ENCODE measurements at regions not wholly inside any gene's neighbourhood (a gene's known extent, or its start where the extent isn't known, plus 50 kb on each side); places are given as distances from the start of the nearest gene placed in this dataset.

- DNase-seq (ENCODE audit: low read depth, low spot score): no peak
- TF ChIP-seq YY1 (IDR thresholded peaks at IDR 0.05; ENCODE audit: insufficient read depth, insufficient read length) (no peak), ZNF274 (IDR thresholded peaks at IDR 0.05; ENCODE audit: low read depth, low read length) (no peak), SUZ12 (IDR thresholded peaks at IDR 0.05; ENCODE audit: extremely low read depth, insufficient read depth, insufficient read length) (no peak)
- H3K27me3 ChIP-seq (ENCODE audit: insufficient read depth, insufficient read length): no peaks in the 10 kb centered on the region
- H3K9me3 ChIP-seq (ENCODE audit: insufficient read depth, low read length): no peaks in the 10 kb centered on the region
- no peaks in the 10 kb centered on the region for H3K4me1 ChIP-seq (ENCODE audit: insufficient read depth, insufficient read length)
- no peaks in the 10 kb centered on the region for H3K36me3 ChIP-seq (ENCODE audit: insufficient read depth, insufficient read length, low read length)
- H3K9ac ChIP-seq (ENCODE audit: insufficient read length, low read depth): no peak overlapping the region
- H3K4me3 ChIP-seq (ENCODE audit: insufficient read length, low read depth): no peak overlapping the region
Observed at GRCh38 chr4:171644430-171645057, 168.7 kb upstream of the GALNTL6 start.

- no peak for DNase-seq (ENCODE audit: low read depth, low spot score)
- H3K4me1 ChIP-seq (ENCODE audit: insufficient read depth, insufficient read length): no peaks in the 10 kb centered on the region
- no peak overlapping the region for H3K4me3 ChIP-seq (ENCODE audit: insufficient read length, low read depth)
- H3K9ac ChIP-seq (ENCODE audit: insufficient read length, low read depth): no peak overlapping the region
- H3K36me3 ChIP-seq (ENCODE audit: insufficient read depth, insufficient read length, low read length): no peaks in the 10 kb centered on the region
- no peaks in the 10 kb centered on the region for H3K9me3 ChIP-seq (ENCODE audit: insufficient read depth, low read length)
- TF ChIP-seq ZNF274 (IDR thresholded peaks at IDR 0.05; ENCODE audit: low read depth, low read length) (no peak), SUZ12 (IDR thresholded peaks at IDR 0.05; ENCODE audit: extremely low read depth, insufficient read depth, insufficient read length) (no peak), YY1 (IDR thresholded peaks at IDR 0.05; ENCODE audit: insufficient read depth, insufficient read length) (no peak)
- no peaks in the 10 kb centered on the region for H3K27me3 ChIP-seq (ENCODE audit: insufficient read depth, insufficient read length)
Observed at GRCh38 chr4:171639540-171639939, 173.7 kb upstream of the GALNTL6 start.

GRCh38 chr4:171636606-171637005 is 176.6 kb upstream of the GALNTL6 start:
- no peak overlapping the region for H3K4me3 ChIP-seq (ENCODE audit: insufficient read length, low read depth)
- no peak for DNase-seq (ENCODE audit: low read depth, low spot score)

GRCh38 chr4:171629737-171630136 is 183.5 kb upstream of the GALNTL6 start:
- H3K36me3 ChIP-seq (ENCODE audit: insufficient read depth, insufficient read length, low read length): no peaks in the 10 kb centered on the region
- H3K4me1 ChIP-seq (ENCODE audit: insufficient read depth, insufficient read length): no peaks in the 10 kb centered on the region
- TF ChIP-seq ZNF274 (IDR thresholded peaks at IDR 0.05; ENCODE audit: low read depth, low read length) (no peak), SUZ12 (IDR thresholded peaks at IDR 0.05; ENCODE audit: extremely low read depth, insufficient read depth, insufficient read length) (no peak), YY1 (IDR thresholded peaks at IDR 0.05; ENCODE audit: insufficient read depth, insufficient read length) (no peak)
- H3K9me3 ChIP-seq (ENCODE audit: insufficient read depth, low read length): no peaks in the 10 kb centered on the region
- no peak for DNase-seq (ENCODE audit: low read depth, low spot score)
- H3K9ac ChIP-seq (ENCODE audit: insufficient read length, low read depth): no peak overlapping the region
- H3K27me3 ChIP-seq (ENCODE audit: insufficient read depth, insufficient read length): no peaks in the 10 kb centered on the region
- H3K4me3 ChIP-seq (ENCODE audit: insufficient read length, low read depth): no peak overlapping the region

More at GRCh38 chr4:171636606-171637005, 176.6 kb upstream of the GALNTL6 start:
- no peaks in the 10 kb centered on the region for H3K9me3 ChIP-seq (ENCODE audit: insufficient read depth, low read length)
- no peak overlapping the region for H3K9ac ChIP-seq (ENCODE audit: insufficient read length, low read depth)
- TF ChIP-seq ZNF274 (IDR thresholded peaks at IDR 0.05; ENCODE audit: low read depth, low read length) (no peak), SUZ12 (IDR thresholded peaks at IDR 0.05; ENCODE audit: extremely low read depth, insufficient read depth, insufficient read length) (no peak), YY1 (IDR thresholded peaks at IDR 0.05; ENCODE audit: insufficient read depth, insufficient read length) (no peak)
- H3K4me1 ChIP-seq (ENCODE audit: insufficient read depth, insufficient read length): no peaks in the 10 kb centered on the region
- no peaks in the 10 kb centered on the region for H3K36me3 ChIP-seq (ENCODE audit: insufficient read depth, insufficient read length, low read length)
- H3K27me3 ChIP-seq (ENCODE audit: insufficient read depth, insufficient read length): no peaks in the 10 kb centered on the region

GRCh38 chr4:171629182-171629581 is 184.0 kb upstream of the GALNTL6 start:
- Histone ChIP-seq H3K27me3 (ENCODE audit: insufficient read depth, insufficient read length) (no peaks in the 10 kb centered on the region), H3K9ac (ENCODE audit: insufficient read length, low read depth) (no peak overlapping the region), H3K4me1 (ENCODE audit: insufficient read depth, insufficient read length) (no peaks in the 10 kb centered on the region), H3K9me3 (ENCODE audit: insufficient read depth, low read length) (no peaks in the 10 kb centered on the region), H3K4me3 (ENCODE audit: insufficient read length, low read depth) (no peak overlapping the region), H3K36me3 (ENCODE audit: insufficient read depth, insufficient read length, low read length) (no peaks in the 10 kb centered on the region)
- no peak for DNase-seq (ENCODE audit: low read depth, low spot score)
- TF ChIP-seq YY1 (IDR thresholded peaks at IDR 0.05; ENCODE audit: insufficient read depth, insufficient read length): no peak
- TF ChIP-seq ZNF274 (IDR thresholded peaks at IDR 0.05; ENCODE audit: low read depth, low read length): no peak
- no peak for TF ChIP-seq SUZ12 (IDR thresholded peaks at IDR 0.05; ENCODE audit: extremely low read depth, insufficient read depth, insufficient read length)

GRCh38 chr4:171626554-171626953 is 186.7 kb upstream of the GALNTL6 start:
- TF ChIP-seq YY1 (IDR thresholded peaks at IDR 0.05; ENCODE audit: insufficient read depth, insufficient read length) (no peak), SUZ12 (IDR thresholded peaks at IDR 0.05; ENCODE audit: extremely low read depth, insufficient read depth, insufficient read length) (no peak), ZNF274 (IDR thresholded peaks at IDR 0.05; ENCODE audit: low read depth, low read length) (no peak)
- H3K27me3 ChIP-seq (ENCODE audit: insufficient read depth, insufficient read length): no peaks in the 10 kb centered on the region
- H3K36me3 ChIP-seq (ENCODE audit: insufficient read depth, insufficient read length, low read length): no peaks in the 10 kb centered on the region
- H3K4me1 ChIP-seq (ENCODE audit: insufficient read depth, insufficient read length): no peaks in the 10 kb centered on the region
- no peak overlapping the region for H3K4me3 ChIP-seq (ENCODE audit: insufficient read length, low read depth)
- no peak overlapping the region for H3K9ac ChIP-seq (ENCODE audit: insufficient read length, low read depth)
- DNase-seq (ENCODE audit: low read depth, low spot score): no peak
- no peaks in the 10 kb centered on the region for H3K9me3 ChIP-seq (ENCODE audit: insufficient read depth, low read length)

GRCh38 chr4:171622729-171623128 is 190.5 kb upstream of the GALNTL6 start:
- Histone ChIP-seq H3K4me1 (ENCODE audit: insufficient read depth, insufficient read length) (no peaks in the 10 kb centered on the region), H3K27me3 (ENCODE audit: insufficient read depth, insufficient read length) (no peaks in the 10 kb centered on the region), H3K9me3 (ENCODE audit: insufficient read depth, low read length) (no peaks in the 10 kb centered on the region), H3K36me3 (ENCODE audit: insufficient read depth, insufficient read length, low read length) (no peaks in the 10 kb centered on the region), H3K9ac (ENCODE audit: insufficient read length, low read depth) (no peak overlapping the region), H3K4me3 (ENCODE audit: insufficient read length, low read depth) (no peak overlapping the region)
- DNase-seq (ENCODE audit: low read depth, low spot score): no peak
- TF ChIP-seq ZNF274 (IDR thresholded peaks at IDR 0.05; ENCODE audit: low read depth, low read length) (no peak), SUZ12 (IDR thresholded peaks at IDR 0.05; ENCODE audit: extremely low read depth, insufficient read depth, insufficient read length) (no peak), YY1 (IDR thresholded peaks at IDR 0.05; ENCODE audit: insufficient read depth, insufficient read length) (no peak)

Measured in NT2/D1 (cell line).